MCF 10A (cell line): ENCODE measurements at regions not wholly inside any gene's neighbourhood (a gene's known extent, or its start where the extent isn't known, plus 50 kb on each side); places are given as distances from the start of the nearest gene placed in this dataset.

Source experiments
- BruUV-seq: library from RNA; stranded (reverse); fragments of 400-500 nt; replicated peaks from 2 replicates; lab custom pipeline; 2021; lab: Mats Ljungman, UMichigan
- CTCF ChIA-PET: fragments of 300-600 bp; sonication (Branson Sonifier 250); formaldehyde crosslinking; extraction: SDS; loops from one replicate; lab custom pipeline; 2021; ENCODE audit warnings: antibody characterized with exemption, inconsistent platforms; lab: Yijun Ruan, JAX
- POLR2A ChIA-PET: fragments of 300-600, 350-650 bp; sonication (Branson Sonifier 250); formaldehyde crosslinking; extraction: SDS; loops from one replicate; lab custom pipeline; 2020; ENCODE audit warnings: antibody characterized with exemption, inconsistent platforms; lab: Yijun Ruan, JAX
- DNase-seq: peaks from one replicate; pipeline ENCODE4 v3.0.0-alpha.2; 2018; ENCODE audit not compliant: unreplicated experiment
- H3K27ac Mint-ChIP-seq: one replicate; pipeline ENCODE4 v1.8.0; 2022; ENCODE audit warnings: mild to moderate bottlenecking, low read depth, mixed read lengths; ENCODE audit not compliant: unreplicated experiment
- H3K27me3 Mint-ChIP-seq: one replicate; pipeline ENCODE4 v1.8.0; 2022; ENCODE audit warnings: mixed read lengths; ENCODE audit not compliant: insufficient read depth, unreplicated experiment
- H3K36me3 Mint-ChIP-seq: one replicate; pipeline ENCODE4 v1.8.0; 2022; ENCODE audit warnings: mild to moderate bottlenecking, moderate library complexity, mixed read lengths; ENCODE audit not compliant: insufficient read depth, unreplicated experiment
- H3K4me1 Mint-ChIP-seq: one replicate; pipeline ENCODE4 v1.8.0; 2022; ENCODE audit warnings: mixed read lengths; ENCODE audit not compliant: insufficient read depth, unreplicated experiment
- H3K4me3 Mint-ChIP-seq: one replicate; pipeline ENCODE4 v1.8.0; 2022; ENCODE audit warnings: mild to moderate bottlenecking, moderate library complexity, mixed read lengths; ENCODE audit not compliant: unreplicated experiment
- H3K9me3 Mint-ChIP-seq: one replicate; pipeline ENCODE4 v1.8.0; 2022; ENCODE audit warnings: mixed read lengths; ENCODE audit not compliant: unreplicated experiment
- intact Hi-C: fragments of 100-400 bp; cut with micrococcal nuclease; formaldehyde crosslinking; loops from 2 replicates; pipeline ENCODE4 v1.14.1; 2022
- TF ChIP-seq, protein P1 (sequence below): fragments of 200-600 bp; IDR thresholded peaks from one replicate; pipeline ENCODE4 v1.8.0; 2022; ENCODE audit warnings: antibody characterized with exemption, mild to moderate bottlenecking; ENCODE audit not compliant: unreplicated experiment

DNA sequence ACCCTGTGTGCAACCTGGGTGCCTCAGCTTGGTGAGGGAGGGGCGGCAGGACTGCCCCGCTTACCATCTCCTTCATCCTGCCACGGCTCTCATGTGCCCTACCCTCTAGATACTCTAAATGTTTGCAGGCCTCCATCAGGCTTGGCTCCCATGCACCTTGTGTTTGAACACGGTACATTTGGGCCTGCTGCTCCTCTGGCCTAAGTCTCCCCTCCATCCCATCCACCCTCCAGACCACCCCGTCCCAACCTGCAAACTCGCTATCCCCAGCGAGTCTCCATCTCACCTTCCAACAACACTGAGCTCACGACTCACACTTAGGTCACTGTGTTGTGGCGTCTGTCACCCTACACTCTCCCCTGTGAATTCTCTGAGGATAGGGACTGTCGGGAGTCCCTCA lies 274.2 kb downstream of the TEX29 start:
- intact Hi-C loops, result no loop called here
- DNase-seq, result no peak
- TF ChIP-seq, protein P1, sequence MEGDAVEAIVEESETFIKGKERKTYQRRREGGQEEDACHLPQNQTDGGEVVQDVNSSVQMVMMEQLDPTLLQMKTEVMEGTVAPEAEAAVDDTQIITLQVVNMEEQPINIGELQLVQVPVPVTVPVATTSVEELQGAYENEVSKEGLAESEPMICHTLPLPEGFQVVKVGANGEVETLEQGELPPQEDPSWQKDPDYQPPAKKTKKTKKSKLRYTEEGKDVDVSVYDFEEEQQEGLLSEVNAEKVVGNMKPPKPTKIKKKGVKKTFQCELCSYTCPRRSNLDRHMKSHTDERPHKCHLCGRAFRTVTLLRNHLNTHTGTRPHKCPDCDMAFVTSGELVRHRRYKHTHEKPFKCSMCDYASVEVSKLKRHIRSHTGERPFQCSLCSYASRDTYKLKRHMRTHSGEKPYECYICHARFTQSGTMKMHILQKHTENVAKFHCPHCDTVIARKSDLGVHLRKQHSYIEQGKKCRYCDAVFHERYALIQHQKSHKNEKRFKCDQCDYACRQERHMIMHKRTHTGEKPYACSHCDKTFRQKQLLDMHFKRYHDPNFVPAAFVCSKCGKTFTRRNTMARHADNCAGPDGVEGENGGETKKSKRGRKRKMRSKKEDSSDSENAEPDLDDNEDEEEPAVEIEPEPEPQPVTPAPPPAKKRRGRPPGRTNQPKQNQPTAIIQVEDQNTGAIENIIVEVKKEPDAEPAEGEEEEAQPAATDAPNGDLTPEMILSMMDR, result no peak
- ChIA-PET POLR2A (no interaction called here), CTCF (no interaction called here)
- H3K27ac Mint-ChIP-seq, result no peak overlapping the region
- H3K36me3 Mint-ChIP-seq, result no peaks in the 10 kb centered on the region
- no peaks in the 10 kb centered on the region for H3K4me1 Mint-ChIP-seq
- BruUV-seq, result no TSS peak
- no peaks in the 10 kb centered on the region for H3K27me3 Mint-ChIP-seq
- H3K9me3 Mint-ChIP-seq, result peaks cover 37% of the 10 kb centered on the region
- no peak overlapping the region for H3K4me3 Mint-ChIP-seq

DNA sequence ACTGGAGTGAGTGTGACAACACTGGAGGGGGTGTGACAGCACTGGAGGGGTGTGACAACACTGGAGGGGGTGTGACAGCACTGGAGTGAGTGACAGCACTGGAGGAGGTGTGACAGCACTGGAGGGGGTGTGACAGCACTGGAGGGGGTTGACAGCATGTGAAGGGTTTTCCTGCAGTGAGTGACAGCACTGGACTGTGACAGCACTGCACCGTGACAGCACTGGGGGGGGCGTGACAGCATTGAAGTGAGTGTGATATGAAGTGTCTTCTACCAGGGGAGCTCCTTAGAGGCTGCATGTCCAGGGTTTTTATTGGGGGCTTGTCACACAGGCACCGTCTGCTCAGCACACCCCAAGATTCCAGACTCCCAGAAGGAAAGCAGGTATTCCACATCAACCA lies 274.8 kb downstream of the TEX29 start:
- DNase-seq, result no peak
- no peaks in the 10 kb centered on the region for H3K36me3 Mint-ChIP-seq
- intact Hi-C loops, result no loop called here
- ChIA-PET CTCF (interaction anchor here (0.7 kb wide), 1 partner anchor 1011 kb away, joined by 4 read pairs; no protein-coding TSS in a partner anchor), POLR2A (no interaction called here)
- H3K27me3 Mint-ChIP-seq, result no peaks in the 10 kb centered on the region
- no peak overlapping the region for H3K4me3 Mint-ChIP-seq
- peaks cover 37% of the 10 kb centered on the region for H3K9me3 Mint-ChIP-seq
- no peak overlapping the region for H3K27ac Mint-ChIP-seq
- no TSS peak for BruUV-seq
- H3K4me1 Mint-ChIP-seq, result no peaks in the 10 kb centered on the region
- TF ChIP-seq, protein P1, result no peak

DNA sequence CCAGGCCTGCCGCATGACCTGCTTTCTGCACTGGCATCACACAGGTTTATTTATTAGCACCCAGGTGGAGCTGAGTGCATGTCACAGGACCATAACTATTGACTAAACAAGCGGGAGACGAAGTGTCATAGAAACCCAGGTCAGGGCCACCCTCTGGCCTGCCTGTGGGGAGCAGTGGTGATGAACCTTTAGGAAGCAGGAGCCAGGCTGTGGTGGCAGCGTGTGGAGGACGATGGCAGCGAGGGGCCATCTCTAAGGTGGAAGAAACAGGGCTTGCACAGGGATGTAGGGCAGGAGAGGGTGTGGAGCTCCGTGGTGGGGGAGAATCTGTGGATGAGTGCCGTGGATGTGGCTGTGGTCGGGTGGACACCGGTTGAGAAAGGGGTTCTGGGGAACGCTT lies 275.3 kb downstream of the TEX29 start:
- no TSS peak for BruUV-seq
- intact Hi-C loops, result no loop called here
- TF ChIP-seq, protein P1, result no peak
- Mint-ChIP-seq H3K4me3 (no peak overlapping the region), H3K9me3 (peaks cover 32% of the 10 kb centered on the region), H3K27me3 (no peaks in the 10 kb centered on the region), H3K27ac (no peak overlapping the region), H3K36me3 (no peaks in the 10 kb centered on the region), H3K4me1 (no peaks in the 10 kb centered on the region)
- CTCF ChIA-PET, result interaction anchor here (0.7 kb wide), 1 partner anchor 1010 kb away, joined by 4 read pairs; no protein-coding TSS in a partner anchor
- POLR2A ChIA-PET, result no interaction called here
- no peak for DNase-seq

DNA sequence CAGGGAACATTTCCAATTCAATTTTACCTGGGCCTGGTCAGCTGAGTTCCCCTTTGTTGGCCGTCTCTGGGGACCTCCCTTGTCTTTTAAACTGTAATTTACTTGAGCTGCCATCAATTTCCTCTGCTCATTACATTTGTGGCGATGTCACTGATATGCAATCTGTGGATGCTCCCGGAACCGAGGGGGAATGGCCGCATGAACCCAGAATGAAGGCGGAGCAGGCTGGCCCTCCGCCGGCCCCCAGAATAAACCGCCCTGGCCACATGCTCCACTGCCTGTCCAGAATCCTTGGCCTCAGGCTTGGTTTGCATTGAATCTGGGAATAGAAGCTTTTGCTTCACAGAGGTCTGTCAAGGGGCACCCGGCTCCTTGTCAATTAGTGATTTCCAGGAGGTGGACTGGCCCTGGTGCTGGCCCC lies 276.8 kb downstream of the TEX29 start:
- Mint-ChIP-seq H3K4me3 (no peak overlapping the region), H3K36me3 (no peaks in the 10 kb centered on the region), H3K27me3 (no peaks in the 10 kb centered on the region), H3K9me3 (peaks cover 28% of the 10 kb centered on the region), H3K27ac (no peak overlapping the region), H3K4me1 (no peaks in the 10 kb centered on the region)
- no TSS peak for BruUV-seq
- DNase-seq, result no peak
- CTCF ChIA-PET, result no interaction called here
- intact Hi-C loops, result no loop called here
- TF ChIP-seq, protein P1, result no peak
- POLR2A ChIA-PET, result no interaction called here
